ENCODE measurements at regions not wholly inside any gene's neighbourhood (a gene's known extent, or its start where the extent isn't known, plus 50 kb on each side); places are given as distances from the start of the nearest gene placed in this dataset.

GRCh38 chr11:122240638-122241037 lies 124.6 kb upstream of the BLID start:
- TF ChIP-seq POLR2AphosphoS5 (IDR thresholded peaks at IDR 0.05; ENCODE audit: borderline replicate concordance, low read depth, low read length) (no peak), EZH2 (IDR thresholded peaks at IDR 0.05) (no peak), FOXP2 (optimal IDR thresholded peaks at IDR 0.05; ENCODE audit: control extremely low read depth, extremely low read length, insufficient read depth) (no peak)

Measured in SK-N-MC (cell line).